ENCODE measurements at regions not wholly inside any gene's neighbourhood (a gene's known extent, or its start where the extent isn't known, plus 50 kb on each side); places are given as distances from the start of the nearest gene placed in this dataset.

DNA sequence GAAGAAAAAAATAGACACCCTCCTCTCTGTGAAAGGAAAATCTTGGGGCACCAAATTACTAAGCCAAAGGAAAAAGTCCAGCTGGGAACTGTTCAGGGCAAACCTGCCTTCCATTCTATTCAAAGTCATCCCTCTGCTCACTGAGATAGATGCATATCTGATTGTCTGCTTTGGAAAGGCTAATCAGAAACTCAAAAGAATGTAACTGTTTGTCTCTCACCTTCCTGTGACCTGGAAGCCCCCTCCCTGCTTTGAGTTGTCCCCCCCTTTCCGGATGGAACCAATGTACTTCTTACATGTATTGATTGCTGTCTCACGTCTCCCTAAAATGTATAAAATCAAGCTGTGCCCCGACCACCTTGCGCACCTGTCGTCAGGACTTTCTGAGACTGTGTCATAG is 216.0 kb upstream of the SOX1 start:
- FAIRE-seq: no peak

GRCh38 chr13:111852725-111853518 is 214.0 kb upstream of the SOX1 start:
- no peak for TF ChIP-seq CTCF (IDR thresholded peaks at IDR 0.05; ENCODE audit: borderline replicate concordance, extremely low read depth, insufficient read depth)
- no peak overlapping the region for H3K4me3 ChIP-seq (ENCODE audit: low read length in 3 of 3)
- H3K36me3 ChIP-seq (ENCODE audit: control insufficient read depth in 2 of 3, insufficient read depth in 3 of 3, low read length in 3 of 3): no peaks in the 10 kb centered on the region
- intact Hi-C loops (cut with DNase I): no loop called here
- H3K4me1 ChIP-seq (ENCODE audit: control insufficient read depth in 2 of 3, insufficient read depth in 2 of 3, low read depth in 1 of 3, low read length in 3 of 3): no peaks in the 10 kb centered on the region
- H3K9me3 ChIP-seq (ENCODE audit: control insufficient read depth in 2 of 3, insufficient read depth in 1 of 3, low read length in 3 of 3): no peaks in the 10 kb centered on the region
- no peak for FAIRE-seq
- DNase-seq: peak in 4 of 5 donors; percentile 56 to 77 (median 66)
- H3K27ac ChIP-seq (ENCODE audit: low read depth in 2 of 2, low read length in 2 of 2): no peak overlapping the region
- no peak overlapping the region for H3K9ac ChIP-seq (ENCODE audit: low read length in 3 of 3)
- H3K27me3 ChIP-seq (ENCODE audit: control insufficient read depth, insufficient read depth, low read length): no peaks in the 10 kb centered on the region

More for the DNA sequence above, 216.0 kb upstream of the SOX1 start:
- no peak for TF ChIP-seq CTCF (IDR thresholded peaks at IDR 0.05; ENCODE audit: borderline replicate concordance, extremely low read depth, insufficient read depth)
- no peak overlapping the region for H3K27ac ChIP-seq (ENCODE audit: low read depth in 2 of 2, low read length in 2 of 2)
- intact Hi-C loops (cut with DNase I): no loop called here
- no peak overlapping the region for H3K9ac ChIP-seq (ENCODE audit: low read length in 3 of 3)
- H3K4me1 ChIP-seq (ENCODE audit: control insufficient read depth in 2 of 3, insufficient read depth in 2 of 3, low read depth in 1 of 3, low read length in 3 of 3): no peaks in the 10 kb centered on the region
- no peaks in the 10 kb centered on the region for H3K27me3 ChIP-seq (ENCODE audit: control insufficient read depth, insufficient read depth, low read length)
- no peaks in the 10 kb centered on the region for H3K9me3 ChIP-seq (ENCODE audit: control insufficient read depth in 2 of 3, insufficient read depth in 1 of 3, low read length in 3 of 3)
- H3K36me3 ChIP-seq (ENCODE audit: control insufficient read depth in 2 of 3, insufficient read depth in 3 of 3, low read length in 3 of 3): no peaks in the 10 kb centered on the region
- no peak for DNase-seq
- no peak overlapping the region for H3K4me3 ChIP-seq (ENCODE audit: low read length in 3 of 3)

DNA sequence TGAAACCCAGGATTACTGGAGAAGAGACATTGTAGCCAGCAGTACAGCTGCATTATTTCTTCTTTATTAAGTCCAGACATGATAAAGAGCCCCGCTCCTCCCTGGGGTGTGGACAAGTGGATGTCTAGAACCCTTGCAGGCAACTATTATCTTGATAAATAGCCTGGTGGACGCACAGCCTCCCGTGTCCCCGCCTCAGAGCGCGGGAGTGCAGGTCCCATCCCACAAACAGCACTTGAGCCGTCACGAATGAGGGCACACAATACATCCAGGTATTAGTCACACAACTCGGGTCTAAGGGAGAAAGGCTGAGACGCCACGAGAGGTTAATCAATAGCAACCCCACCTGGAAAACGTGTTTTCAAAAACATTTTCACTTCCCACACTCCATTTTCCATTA is 213.2 kb upstream of the SOX1 start:
- no peaks in the 10 kb centered on the region for H3K9me3 ChIP-seq (ENCODE audit: control insufficient read depth in 2 of 3, insufficient read depth in 1 of 3, low read length in 3 of 3)
- H3K36me3 ChIP-seq (ENCODE audit: control insufficient read depth in 2 of 3, insufficient read depth in 3 of 3, low read length in 3 of 3): no peaks in the 10 kb centered on the region
- TF ChIP-seq CTCF (IDR thresholded peaks at IDR 0.05; ENCODE audit: borderline replicate concordance, extremely low read depth, insufficient read depth): no peak
- no peak overlapping the region for H3K9ac ChIP-seq (ENCODE audit: low read length in 3 of 3)
- FAIRE-seq (no peak), DNase-seq (peak in 4 of 5 donors; percentile 77 to 84 (median 80))
- no peak overlapping the region for H3K27ac ChIP-seq (ENCODE audit: low read depth in 2 of 2, low read length in 2 of 2)
- H3K4me3 ChIP-seq (ENCODE audit: low read length in 3 of 3): no peak overlapping the region
- intact Hi-C loops (cut with DNase I): no loop called here
- no peaks in the 10 kb centered on the region for H3K27me3 ChIP-seq (ENCODE audit: control insufficient read depth, insufficient read depth, low read length)
- no peaks in the 10 kb centered on the region for H3K4me1 ChIP-seq (ENCODE audit: control insufficient read depth in 2 of 3, insufficient read depth in 2 of 3, low read depth in 1 of 3, low read length in 3 of 3)

Data from kidney (tissue), 13 donors.